ENCODE measurements at regions not wholly inside any gene's neighbourhood (a gene's known extent, or its start where the extent isn't known, plus 50 kb on each side); places are given as distances from the start of the nearest gene placed in this dataset.

- Mint-ChIP-seq H3K27me3 (peaks cover 2% of the 10 kb centered on the region), H3K4me3 (no peak overlapping the region), H3K9me3 (peaks cover 0 to 7% (median 0%) of the 10 kb centered on the region in 3 donors), H3K27ac (no peak overlapping the region), H3K36me3 (no peaks in the 10 kb centered on the region), H3K4me1 (peaks cover 0 to 1% (median 0%) of the 10 kb centered on the region in 3 donors)
Observed at GRCh38 chr9:1311462-1312042, 261.4 kb downstream of the DMRT2 start.

DNA sequence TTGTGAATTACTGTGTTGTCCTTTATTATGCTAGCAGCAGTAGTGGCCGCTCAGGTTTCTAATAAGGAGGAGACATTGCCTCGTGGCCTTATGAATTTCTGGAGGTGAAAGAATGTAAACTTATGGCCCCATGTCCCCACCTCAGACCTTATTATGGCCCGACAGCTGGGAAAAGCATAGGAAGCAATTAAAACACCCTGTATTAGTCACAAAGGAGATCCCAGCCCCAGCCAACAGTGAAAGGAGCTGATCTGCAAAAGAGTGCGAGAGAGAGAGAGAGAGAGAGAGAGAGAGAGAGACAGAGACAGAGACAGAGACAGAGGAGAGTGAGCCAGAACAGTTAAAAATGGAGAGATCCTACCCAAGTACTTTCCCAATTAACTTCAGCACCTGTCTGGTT is 269.3 kb downstream of the DMRT2 start:
- peaks cover 0 to 1% (median 0%) of the 10 kb centered on the region in 3 donors for H3K4me1 Mint-ChIP-seq
- no peaks in the 10 kb centered on the region for H3K36me3 Mint-ChIP-seq
- H3K4me3 Mint-ChIP-seq, result no peak overlapping the region
- peaks cover 0 to 13% (median 3%) of the 10 kb centered on the region in 3 donors for H3K9me3 Mint-ChIP-seq
- peak overlapping the region in 1 of 3 donors; percentile 63 for H3K27ac Mint-ChIP-seq
- peaks cover 1% of the 10 kb centered on the region for H3K27me3 Mint-ChIP-seq

DNA sequence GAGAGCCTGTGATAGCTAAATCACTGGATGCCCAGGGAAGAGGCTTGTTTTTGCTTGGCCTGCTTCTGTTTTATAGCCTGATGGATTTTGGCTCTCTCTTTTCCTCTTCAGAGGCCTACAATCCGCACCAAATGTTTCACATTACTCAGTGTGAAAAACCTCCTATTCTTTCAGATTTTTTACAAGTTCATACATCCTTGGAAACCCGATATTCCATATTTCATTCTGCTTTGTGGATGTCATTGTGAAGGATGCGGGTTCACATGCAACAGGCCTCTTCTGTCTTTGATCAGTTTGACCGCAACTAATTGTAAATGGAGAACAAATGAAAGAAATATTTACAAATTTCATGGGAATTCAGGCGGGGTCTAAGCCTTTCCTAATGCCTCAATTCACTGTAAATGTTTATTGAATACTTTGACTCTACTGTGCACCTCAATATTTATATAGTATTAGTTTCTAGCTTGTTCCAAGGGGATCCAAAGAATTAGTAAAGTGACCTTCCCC is 269.9 kb downstream of the DMRT2 start:
- H3K36me3 Mint-ChIP-seq, result no peaks in the 10 kb centered on the region
- no peak overlapping the region for H3K27ac Mint-ChIP-seq
- peaks cover 1% of the 10 kb centered on the region for H3K27me3 Mint-ChIP-seq

GRCh38 chr9:1320607-1321195 is 270.5 kb downstream of the DMRT2 start:
- Mint-ChIP-seq H3K27ac (no peak overlapping the region), H3K4me1 (peaks cover 0 to 1% (median 0%) of the 10 kb centered on the region in 3 donors), H3K36me3 (no peaks in the 10 kb centered on the region), H3K9me3 (peaks cover 0 to 13% (median 3%) of the 10 kb centered on the region in 3 donors), H3K4me3 (no peak overlapping the region), H3K27me3 (peaks cover 1% of the 10 kb centered on the region)

More for the DNA sequence above, 269.9 kb downstream of the DMRT2 start:
- Mint-ChIP-seq H3K9me3 (peaks cover 0 to 13% (median 3%) of the 10 kb centered on the region in 3 donors), H3K4me3 (no peak overlapping the region), H3K4me1 (peaks cover 0 to 1% (median 0%) of the 10 kb centered on the region in 3 donors)

DNA sequence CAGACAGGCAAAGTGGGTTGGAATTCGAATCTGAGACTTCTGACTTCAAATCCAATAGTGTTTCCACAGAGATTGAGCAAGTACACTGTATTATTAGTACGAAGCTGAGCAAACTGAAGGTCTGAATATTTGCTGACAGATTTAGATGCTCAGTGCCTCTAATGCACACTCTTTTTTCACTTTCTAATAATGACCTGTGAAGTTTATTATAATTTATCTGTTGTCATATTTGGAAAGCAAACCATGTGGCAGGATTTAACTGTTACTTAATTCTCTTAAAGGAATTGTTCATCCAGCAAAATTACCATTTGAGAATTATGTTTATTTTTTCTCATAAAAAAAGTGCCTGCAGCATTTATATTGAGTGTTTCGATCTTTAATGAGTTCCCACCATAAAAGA is 277.3 kb downstream of the DMRT2 start:
- Mint-ChIP-seq H3K27me3 (peaks cover 1% of the 10 kb centered on the region), H3K9me3 (peaks cover 0 to 1% (median 0%) of the 10 kb centered on the region in 3 donors), H3K4me1 (no peaks in the 10 kb centered on the region), H3K4me3 (no peak overlapping the region), H3K27ac (no peak overlapping the region), H3K36me3 (no peaks in the 10 kb centered on the region)

DNA sequence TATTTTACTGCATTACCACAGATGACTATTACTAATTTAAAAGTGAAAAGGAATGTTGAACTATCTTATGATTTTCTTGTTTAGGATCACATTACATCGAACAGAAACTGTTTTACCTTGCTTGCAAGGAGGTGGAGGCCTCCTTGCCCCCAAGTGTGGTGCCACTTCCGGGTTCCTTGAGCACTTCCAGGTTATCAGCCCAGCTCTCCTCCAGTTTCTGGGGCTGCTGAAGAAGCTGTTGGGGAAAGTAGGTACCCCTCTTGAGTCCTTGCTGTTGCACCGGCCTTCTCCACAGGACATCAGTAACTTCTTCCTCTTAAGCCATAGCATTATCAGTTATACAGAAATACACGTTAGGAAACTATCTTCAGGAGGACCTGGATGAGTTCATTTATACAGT is 278.2 kb downstream of the DMRT2 start:
- Mint-ChIP-seq H3K9me3 (peaks cover 0 to 1% (median 0%) of the 10 kb centered on the region in 3 donors), H3K27ac (no peak overlapping the region), H3K27me3 (peaks cover under 1% of the 10 kb centered on the region), H3K36me3 (no peaks in the 10 kb centered on the region), H3K4me3 (no peak overlapping the region), H3K4me1 (no peaks in the 10 kb centered on the region)

DNA sequence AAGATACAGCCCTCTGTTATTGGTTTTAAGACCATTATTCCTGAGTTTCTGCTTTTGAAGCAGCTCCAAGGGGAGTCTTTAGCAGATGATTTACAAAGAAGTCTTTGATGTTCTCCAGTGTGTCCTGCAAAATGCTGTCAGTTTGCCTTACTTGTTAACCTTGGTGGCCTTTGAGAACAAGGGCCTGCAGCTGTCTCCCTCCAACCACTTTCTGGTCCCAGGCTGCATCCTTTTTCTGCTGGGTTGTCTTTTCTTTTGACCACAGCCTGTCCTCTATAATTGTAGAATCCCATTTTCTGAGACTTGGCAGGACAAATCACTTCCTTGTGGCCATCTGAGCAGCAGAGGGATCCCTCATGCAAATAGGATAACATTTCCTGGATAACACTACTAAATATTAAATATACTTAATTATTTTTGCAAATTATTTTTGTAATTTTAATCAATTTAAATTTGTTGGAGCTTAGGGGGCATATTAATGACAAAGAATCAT is 281.4 kb downstream of the DMRT2 start:
- H3K4me3 Mint-ChIP-seq, result no peak overlapping the region
- H3K9me3 Mint-ChIP-seq, result peaks cover 0 to 1% (median 0%) of the 10 kb centered on the region in 3 donors
- no peak overlapping the region for H3K27ac Mint-ChIP-seq
- H3K27me3 Mint-ChIP-seq, result no peaks in the 10 kb centered on the region
- no peaks in the 10 kb centered on the region for H3K4me1 Mint-ChIP-seq
- H3K36me3 Mint-ChIP-seq, result no peaks in the 10 kb centered on the region

DNA sequence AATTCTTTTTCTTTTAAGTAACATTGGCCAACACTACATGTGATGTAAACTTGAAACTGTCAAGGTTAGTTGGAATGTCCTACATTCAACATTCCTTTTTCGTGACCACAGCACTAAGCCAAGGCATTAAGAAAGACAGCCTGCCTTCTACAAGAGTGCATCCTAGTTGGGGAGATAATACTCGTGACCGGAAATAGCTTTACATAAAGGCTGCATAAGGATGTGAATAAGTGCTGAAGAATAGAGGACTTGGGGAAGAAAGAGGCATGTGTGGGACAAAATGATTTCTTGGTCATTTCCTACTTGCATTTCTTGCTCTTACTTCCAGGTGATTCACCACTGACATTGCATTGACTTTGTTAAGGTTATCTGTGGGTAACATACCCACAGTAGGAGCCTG is 282.0 kb downstream of the DMRT2 start:
- no peaks in the 10 kb centered on the region for H3K27me3 Mint-ChIP-seq
- no peaks in the 10 kb centered on the region for H3K36me3 Mint-ChIP-seq
- H3K4me3 Mint-ChIP-seq, result no peak overlapping the region

GRCh38 chr9:1335174-1335573 is 285.0 kb downstream of the DMRT2 start:
- H3K4me3 Mint-ChIP-seq, result no peak overlapping the region
- no peaks in the 10 kb centered on the region for H3K36me3 Mint-ChIP-seq
- peak overlapping the region in 1 of 3 donors; percentile 55 for H3K27ac Mint-ChIP-seq
- peaks cover 0 to 4% (median 0%) of the 10 kb centered on the region in 3 donors for H3K9me3 Mint-ChIP-seq
- H3K27me3 Mint-ChIP-seq, result no peaks in the 10 kb centered on the region
- no peaks in the 10 kb centered on the region for H3K4me1 Mint-ChIP-seq

More for the DNA sequence above, 282.0 kb downstream of the DMRT2 start:
- Mint-ChIP-seq H3K27ac (no peak overlapping the region), H3K9me3 (peaks cover 0 to 1% (median 0%) of the 10 kb centered on the region in 3 donors), H3K4me1 (no peaks in the 10 kb centered on the region)

DNA sequence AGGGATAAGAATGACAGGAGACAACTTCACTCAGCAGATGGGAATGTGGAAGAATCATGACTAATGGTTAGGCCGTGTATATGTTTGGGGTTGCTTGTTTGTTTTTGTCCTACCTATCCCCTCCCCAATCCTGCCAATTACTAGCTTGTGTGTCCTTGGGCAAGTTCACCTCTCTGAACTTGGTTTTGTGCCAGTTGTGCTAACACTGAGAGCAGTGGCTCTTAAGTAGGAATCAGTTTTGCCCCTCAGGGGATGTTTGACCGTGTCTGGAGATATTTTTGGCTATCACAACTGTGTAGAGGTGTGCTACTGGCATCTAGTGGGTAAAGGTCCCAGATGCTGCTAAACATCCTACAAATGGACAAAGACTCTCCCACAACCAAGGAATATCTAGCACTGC is 287.0 kb downstream of the DMRT2 start:
- Mint-ChIP-seq H3K4me1 (no peaks in the 10 kb centered on the region), H3K27me3 (peaks cover 1% of the 10 kb centered on the region), H3K9me3 (peaks cover 0 to 4% (median 0%) of the 10 kb centered on the region in 3 donors), H3K27ac (no peak overlapping the region), H3K36me3 (no peaks in the 10 kb centered on the region), H3K4me3 (no peak overlapping the region)

GRCh38 chr9:1340390-1340789 is 290.2 kb downstream of the DMRT2 start:
- H3K36me3 Mint-ChIP-seq, result peaks cover 2% of the 10 kb centered on the region
- H3K9me3 Mint-ChIP-seq, result peaks cover 0 to 10% (median 4%) of the 10 kb centered on the region in 3 donors
- H3K27ac Mint-ChIP-seq, result no peak overlapping the region
- H3K4me3 Mint-ChIP-seq, result no peak overlapping the region
- no peaks in the 10 kb centered on the region for H3K4me1 Mint-ChIP-seq
- H3K27me3 Mint-ChIP-seq, result peaks cover 1% of the 10 kb centered on the region

- peaks cover 2% of the 10 kb centered on the region for H3K27me3 Mint-ChIP-seq
- H3K4me1 Mint-ChIP-seq, result no peaks in the 10 kb centered on the region
Observed at GRCh38 chr9:1353291-1353690, 303.1 kb downstream of the DMRT2 start.

GRCh38 chr9:1354086-1354485 is 303.9 kb downstream of the DMRT2 start:
- H3K4me1 Mint-ChIP-seq, result no peaks in the 10 kb centered on the region
- H3K4me3 Mint-ChIP-seq, result no peak overlapping the region
- peaks cover 2% of the 10 kb centered on the region for H3K36me3 Mint-ChIP-seq
- H3K27ac Mint-ChIP-seq, result no peak overlapping the region
- H3K9me3 Mint-ChIP-seq, result peaks cover 0 to 2% (median 0%) of the 10 kb centered on the region in 3 donors
- H3K27me3 Mint-ChIP-seq, result peaks cover 2% of the 10 kb centered on the region

More at GRCh38 chr9:1353291-1353690, 303.1 kb downstream of the DMRT2 start:
- Mint-ChIP-seq H3K4me3 (no peak overlapping the region), H3K27ac (no peak overlapping the region), H3K9me3 (peaks cover 0 to 2% (median 0%) of the 10 kb centered on the region in 3 donors), H3K36me3 (peaks cover 2% of the 10 kb centered on the region)

- H3K4me3 Mint-ChIP-seq, result no peak overlapping the region
- H3K36me3 Mint-ChIP-seq, result peaks cover 2% of the 10 kb centered on the region
- no peak overlapping the region for H3K27ac Mint-ChIP-seq
- H3K9me3 Mint-ChIP-seq, result peaks cover 0 to 2% (median 0%) of the 10 kb centered on the region in 3 donors
- peaks cover 2% of the 10 kb centered on the region for H3K27me3 Mint-ChIP-seq
- H3K4me1 Mint-ChIP-seq, result no peaks in the 10 kb centered on the region
Observed at GRCh38 chr9:1354606-1355005, 304.4 kb downstream of the DMRT2 start.

GRCh38 chr9:1355656-1356055 is 305.5 kb downstream of the DMRT2 start:
- Mint-ChIP-seq H3K4me1 (no peaks in the 10 kb centered on the region), H3K4me3 (no peak overlapping the region), H3K36me3 (peaks cover 2% of the 10 kb centered on the region), H3K27ac (no peak overlapping the region), H3K9me3 (peaks cover 0 to 2% (median 0%) of the 10 kb centered on the region in 3 donors), H3K27me3 (peaks cover 3% of the 10 kb centered on the region)
